BLaER1 treated with 17β-estradiol and CSF1 and Interleukin-3, amounts not matched to agents 10 nM and 100 nM (cell line): ENCODE measurements at regions not wholly inside any gene's neighbourhood (a gene's known extent, or its start where the extent isn't known, plus 50 kb on each side); places are given as distances from the start of the nearest gene placed in this dataset.

ENCODE experiments used
- H3K27ac ChIP-seq, 11 experiments: shearing (Covaris generic); formaldehyde crosslinking; 2 replicates each; pipeline ENCODE4 v1.8.1; 2022
- H3K27me3 ChIP-seq, 11 experiments: shearing (Covaris generic); formaldehyde crosslinking; 2 replicates each; pipeline ENCODE4 v1.8.1; 2022
- H3K36me3 ChIP-seq, 11 experiments: shearing (Covaris generic); formaldehyde crosslinking; 2 replicates each; pipeline ENCODE4 v1.8.1; 2022
- H3K4me1 ChIP-seq, 10 experiments: shearing (Covaris generic); formaldehyde crosslinking; 2 replicates each; pipeline ENCODE4 v1.8.1; 2022
- H3K4me2 ChIP-seq, 11 experiments: shearing (Covaris generic); formaldehyde crosslinking; 2 replicates each; pipeline ENCODE4 v1.8.1; 2022
- H3K4me3 ChIP-seq, 10 experiments: shearing (Covaris generic); formaldehyde crosslinking; 2 replicates each; pipeline ENCODE4 v1.8.1; 2022
- H3K9ac ChIP-seq, 11 experiments: shearing (Covaris generic); formaldehyde crosslinking; 2 replicates each; pipeline ENCODE4 v1.8.1; 2022
- H3K9me3 ChIP-seq, 11 experiments: shearing (Covaris generic); formaldehyde crosslinking; replicated peaks in 1 of 11; 2 replicates each; pipeline ENCODE4 v1.8.1; 2022
- H4K20me1 ChIP-seq, 11 experiments: shearing (Covaris generic); formaldehyde crosslinking; 2 replicates each; pipeline ENCODE4 v1.8.1; 2022
- Cebpa-rat ChIP-seq, 11 experiments: shearing (Covaris generic); IDR thresholded peaks; 2 replicates each; pipeline ENCODE4 v1.8.1; 2022

DNA sequence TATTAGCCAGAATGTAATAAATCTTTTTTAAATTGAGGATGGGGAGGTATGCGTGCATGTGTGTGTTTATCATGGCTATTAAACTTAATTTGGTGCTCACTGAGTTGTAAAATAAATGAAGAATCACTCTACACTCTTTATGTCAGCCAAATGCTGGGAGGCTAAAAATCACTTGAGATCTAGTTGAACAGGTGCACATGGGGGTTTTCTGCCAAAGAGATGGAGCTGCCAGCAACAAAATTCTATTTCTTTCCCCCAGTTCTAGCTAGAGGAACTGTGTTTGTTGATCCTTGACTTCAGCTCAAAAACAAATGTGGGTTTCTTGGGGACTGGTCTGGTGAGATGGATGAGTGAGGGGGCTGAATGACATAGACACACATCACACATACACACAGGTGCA lies 183.3 kb upstream of the BTBD3 start:
- H3K4me2 ChIP-seq = peak overlapping the region in 10 of 11 experiments; percentile 26 to 64 (median 56); a peak in 19 of 22 replicates
- H4K20me1 ChIP-seq = no peaks in the 10 kb centered on the region
- H3K9ac ChIP-seq = no peak overlapping the region
- H3K4me3 ChIP-seq = no peak overlapping the region
- no peaks in the 10 kb centered on the region for H3K27me3 ChIP-seq
- TF ChIP-seq Cebpa-rat (IDR thresholded peaks at IDR 0.05) = no peak
- H3K36me3 ChIP-seq = no peaks in the 10 kb centered on the region
- H3K9me3 ChIP-seq = peaks cover 0 to 37% (median 27%) of the 10 kb centered on the region in 11 experiments; a peak in 19 of 22 replicates
- peaks cover 4 to 24% (median 16%) of the 10 kb centered on the region in 10 experiments; a peak in 19 of 20 replicates for H3K4me1 ChIP-seq
- no peak overlapping the region for H3K27ac ChIP-seq

- H3K4me1 ChIP-seq = peaks cover 4 to 23% (median 15%) of the 10 kb centered on the region in 10 experiments; a peak in 19 of 20 replicates
- no peaks in the 10 kb centered on the region for H3K9me3 ChIP-seq
- no peaks in the 10 kb centered on the region for H3K27me3 ChIP-seq
- H3K4me3 ChIP-seq = no peak overlapping the region
- H3K9ac ChIP-seq = no peak overlapping the region
- no peaks in the 10 kb centered on the region for H3K36me3 ChIP-seq
- no peaks in the 10 kb centered on the region for H4K20me1 ChIP-seq
- H3K4me2 ChIP-seq = no peak overlapping the region
- TF ChIP-seq Cebpa-rat (IDR thresholded peaks at IDR 0.05) = no peak
- no peak overlapping the region for H3K27ac ChIP-seq
Observed at GRCh38 chr20:11738852-11739251, 178.8 kb upstream of the BTBD3 start.

DNA sequence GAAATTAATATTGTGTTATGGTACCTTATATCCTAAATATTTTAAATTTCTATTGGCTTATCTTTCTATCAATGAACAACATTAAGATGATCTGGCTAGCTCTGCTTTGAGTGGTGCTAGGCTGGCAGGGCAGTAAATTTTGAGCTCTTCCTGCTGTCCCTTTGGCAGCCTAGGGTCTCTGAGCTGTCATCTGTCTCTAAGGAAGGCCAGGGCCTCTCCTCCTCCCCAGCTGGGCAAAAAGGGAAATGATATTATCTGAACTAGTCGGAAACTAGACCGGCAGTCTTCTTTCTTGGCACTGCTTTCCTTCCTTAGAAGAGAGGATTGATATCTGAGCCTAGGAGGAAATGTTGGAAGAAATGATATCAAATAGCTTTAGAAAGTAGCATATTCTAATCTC lies 176.7 kb upstream of the BTBD3 start:
- Histone ChIP-seq H3K4me1 (peaks cover 0 to 2% (median 0%) of the 10 kb centered on the region in 10 experiments; a peak in 2 of 20 replicates), H3K9me3 (no peaks in the 10 kb centered on the region), H3K27me3 (no peaks in the 10 kb centered on the region), H3K36me3 (no peaks in the 10 kb centered on the region), H3K9ac (no peak overlapping the region), H3K27ac (no peak overlapping the region), H3K4me2 (no peak overlapping the region), H4K20me1 (no peaks in the 10 kb centered on the region), H3K4me3 (no peak overlapping the region)
- no peak for TF ChIP-seq Cebpa-rat (IDR thresholded peaks at IDR 0.05)

DNA sequence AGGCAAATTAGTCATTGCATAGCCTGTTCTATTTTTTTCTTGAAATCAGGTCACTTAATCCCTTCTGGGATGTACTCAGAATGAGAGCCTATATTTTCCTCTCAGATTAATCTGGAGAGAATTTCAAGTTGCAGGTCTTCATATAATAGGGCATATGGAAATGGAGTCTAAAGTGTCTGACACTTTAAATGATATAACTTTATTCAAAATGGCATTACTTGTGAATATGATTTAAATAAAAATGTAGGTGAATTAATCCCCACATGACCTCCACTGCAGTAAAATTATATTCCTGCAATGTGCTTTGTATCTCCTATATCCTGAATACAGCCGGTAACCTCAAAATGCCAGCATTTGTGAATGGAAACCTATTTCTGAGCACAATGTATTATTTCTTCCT lies 172.5 kb upstream of the BTBD3 start:
- Histone ChIP-seq H3K4me3 (no peak overlapping the region), H4K20me1 (no peaks in the 10 kb centered on the region), H3K4me1 (no peaks in the 10 kb centered on the region), H3K9ac (no peak overlapping the region), H3K36me3 (no peaks in the 10 kb centered on the region), H3K9me3 (peaks cover 0 to 5% (median 4%) of the 10 kb centered on the region in 11 experiments; a peak in 7 of 22 replicates), H3K27me3 (no peaks in the 10 kb centered on the region), H3K4me2 (no peak overlapping the region), H3K27ac (no peak overlapping the region)
- no peak for TF ChIP-seq Cebpa-rat (IDR thresholded peaks at IDR 0.05)

GRCh38 chr20:11748436-11748835 lies 169.3 kb upstream of the BTBD3 start:
- no peaks in the 10 kb centered on the region for H3K36me3 ChIP-seq
- no peaks in the 10 kb centered on the region for H3K4me1 ChIP-seq
- H3K9ac ChIP-seq = no peak overlapping the region
- no peak overlapping the region for H3K4me2 ChIP-seq
- no peak for TF ChIP-seq Cebpa-rat (IDR thresholded peaks at IDR 0.05)
- H3K4me3 ChIP-seq = no peak overlapping the region
- H3K9me3 ChIP-seq = peaks cover 8 to 28% (median 18%) of the 10 kb centered on the region in 11 experiments; a peak in 17 of 22 replicates
- no peaks in the 10 kb centered on the region for H4K20me1 ChIP-seq
- no peaks in the 10 kb centered on the region for H3K27me3 ChIP-seq
- H3K27ac ChIP-seq = no peak overlapping the region

- no peak overlapping the region for H3K27ac ChIP-seq
- no peak for TF ChIP-seq Cebpa-rat (IDR thresholded peaks at IDR 0.05)
- H3K9ac ChIP-seq = no peak overlapping the region
- H3K4me3 ChIP-seq = no peak overlapping the region
- H3K9me3 ChIP-seq = peaks cover 8 to 39% (median 15%) of the 10 kb centered on the region in 11 experiments; a peak in 18 of 22 replicates
- H3K4me1 ChIP-seq = peaks cover 17 to 20% (median 18%) of the 10 kb centered on the region in 10 experiments
- no peak overlapping the region for H3K4me2 ChIP-seq
- H4K20me1 ChIP-seq = no peaks in the 10 kb centered on the region
- H3K27me3 ChIP-seq = no peaks in the 10 kb centered on the region
- no peaks in the 10 kb centered on the region for H3K36me3 ChIP-seq
Observed at GRCh38 chr20:11752336-11752735, 165.4 kb upstream of the BTBD3 start.

DNA sequence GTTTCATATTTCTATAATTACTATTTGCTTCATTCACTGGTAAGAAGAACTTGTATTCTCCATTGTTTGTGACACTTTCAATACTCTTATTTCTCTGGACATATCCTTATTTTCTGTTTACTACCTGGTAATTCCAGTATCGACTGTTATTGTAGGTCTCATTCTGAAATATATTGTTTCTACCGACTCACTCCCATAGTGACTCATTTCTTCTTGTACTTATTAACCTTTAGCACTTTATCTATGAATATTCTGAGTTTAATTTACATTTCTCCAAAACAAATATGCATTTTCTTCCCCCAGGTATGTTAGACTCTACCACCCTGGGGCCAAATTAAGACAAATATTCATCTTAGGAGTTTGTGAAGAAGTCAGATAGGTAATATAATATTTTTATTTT lies 164.5 kb upstream of the BTBD3 start:
- H3K9me3 ChIP-seq = peaks cover 8 to 42% (median 15%) of the 10 kb centered on the region in 11 experiments; a peak in 18 of 22 replicates
- H3K27me3 ChIP-seq = no peaks in the 10 kb centered on the region
- H3K27ac ChIP-seq = no peak overlapping the region
- peaks cover 17 to 20% (median 18%) of the 10 kb centered on the region in 10 experiments for H3K4me1 ChIP-seq
- no peaks in the 10 kb centered on the region for H4K20me1 ChIP-seq
- TF ChIP-seq Cebpa-rat (IDR thresholded peaks at IDR 0.05) = no peak
- no peak overlapping the region for H3K4me2 ChIP-seq
- H3K9ac ChIP-seq = no peak overlapping the region
- no peak overlapping the region for H3K4me3 ChIP-seq
- no peaks in the 10 kb centered on the region for H3K36me3 ChIP-seq

DNA sequence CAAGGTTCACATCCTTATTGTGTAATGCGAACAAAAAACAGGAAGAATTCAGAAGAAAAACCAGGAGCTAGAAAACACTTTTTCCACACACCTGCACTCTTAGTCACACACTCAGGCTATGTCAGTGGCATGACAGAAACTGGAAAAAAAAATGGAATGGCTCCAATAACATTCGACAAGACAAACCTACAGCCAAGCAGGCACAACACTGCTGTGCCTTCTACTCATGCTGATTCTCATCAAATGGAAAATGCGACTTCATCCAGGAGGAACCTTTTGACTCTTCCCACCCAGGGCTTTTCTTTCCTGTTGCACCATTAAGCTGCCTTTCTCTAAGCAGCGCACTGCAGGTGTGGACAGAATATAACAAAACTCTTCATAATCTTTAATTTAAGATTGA lies 163.2 kb upstream of the BTBD3 start:
- H3K4me1 ChIP-seq = peaks cover 17 to 20% (median 18%) of the 10 kb centered on the region in 10 experiments
- TF ChIP-seq Cebpa-rat (IDR thresholded peaks at IDR 0.05) = no peak
- no peaks in the 10 kb centered on the region for H3K27me3 ChIP-seq
- no peaks in the 10 kb centered on the region for H4K20me1 ChIP-seq
- H3K9me3 ChIP-seq = peaks cover 8 to 42% (median 15%) of the 10 kb centered on the region in 11 experiments; a peak in 18 of 22 replicates
- H3K9ac ChIP-seq = no peak overlapping the region
- H3K27ac ChIP-seq = no peak overlapping the region
- H3K4me3 ChIP-seq = no peak overlapping the region
- H3K36me3 ChIP-seq = no peaks in the 10 kb centered on the region
- H3K4me2 ChIP-seq = peak overlapping the region in 10 of 11 experiments; percentile 47 to 78 (median 68); a peak in 21 of 22 replicates

DNA sequence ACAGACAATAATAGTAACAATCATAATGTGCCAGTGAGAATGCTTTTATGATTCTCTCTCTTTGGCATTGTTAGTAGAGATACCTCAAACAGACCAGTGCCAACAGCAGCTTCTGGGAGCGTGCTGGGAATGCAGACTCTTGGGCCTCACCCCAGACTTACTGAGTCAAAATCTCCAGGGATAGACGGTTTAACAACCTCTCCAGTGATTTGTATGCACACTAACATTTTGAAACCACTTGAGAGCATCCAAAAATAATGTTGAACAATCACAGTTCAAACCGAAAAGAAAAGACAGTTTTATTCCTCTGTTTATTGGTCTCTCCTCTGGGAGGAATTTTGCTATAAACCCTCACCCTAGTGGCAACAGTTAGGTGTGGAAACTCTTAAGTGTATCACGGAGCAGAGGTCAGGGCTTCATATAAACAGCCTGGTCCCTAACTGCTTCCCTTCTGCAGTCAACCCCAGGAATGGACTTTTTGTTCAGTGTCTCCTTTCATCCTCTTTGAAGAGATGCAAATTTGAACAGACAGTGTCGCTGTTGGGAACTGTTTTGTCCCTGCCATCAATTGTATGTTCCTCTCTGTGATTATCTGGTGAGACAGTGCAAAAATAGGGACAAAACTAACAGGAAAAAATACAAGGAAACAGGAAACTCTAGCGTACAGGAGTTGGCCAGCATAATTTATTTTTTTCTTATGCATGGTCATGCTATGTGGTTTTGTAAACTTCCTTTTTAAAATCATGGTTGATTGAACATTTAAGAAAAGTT lies 162.4 kb upstream of the BTBD3 start:
- Histone ChIP-seq H3K4me1 (peaks cover 17 to 20% (median 18%) of the 10 kb centered on the region in 10 experiments), H3K4me2 (peak overlapping the region; percentile 47 to 78 (median 67)), H3K4me3 (no peak overlapping the region), H3K36me3 (no peaks in the 10 kb centered on the region), H3K27me3 (no peaks in the 10 kb centered on the region), H3K9ac (peak overlapping the region in 2 of 11 experiments; percentile 3 to 16; a peak in 2 of 22 replicates), H3K27ac (peak overlapping the region in 3 of 11 experiments; percentile 0 to 17 (median 14); a peak in 4 of 22 replicates), H3K9me3 (peaks cover 5 to 37% (median 12%) of the 10 kb centered on the region in 11 experiments; a peak in 18 of 22 replicates), H4K20me1 (no peaks in the 10 kb centered on the region)
- no peak for TF ChIP-seq Cebpa-rat (IDR thresholded peaks at IDR 0.05)
